ENCODE measurements at regions not wholly inside any gene's neighbourhood (a gene's known extent, or its start where the extent isn't known, plus 50 kb on each side); places are given as distances from the start of the nearest gene placed in this dataset.

- no peak for DNase-seq
Measured at GRCh38 chr14:94994245-94994644, 163.1 kb downstream of the DICER1 start.

GRCh38 chr14:94992046-94992445 is 165.3 kb downstream of the DICER1 start:
- no peak for DNase-seq

- DNase-seq = no peak
Measured at GRCh38 chr14:94989946-94990345, 167.4 kb downstream of the DICER1 start.

- DNase-seq = no peak
Measured at GRCh38 chr14:94989417-94989816, 167.9 kb downstream of the DICER1 start.

- no peak for DNase-seq
Measured at GRCh38 chr14:94987409-94987808, 169.9 kb downstream of the DICER1 start.

GRCh38 chr14:94979891-94980290 is 177.4 kb downstream of the DICER1 start:
- DNase-seq = no peak

- DNase-seq = no peak
Measured at GRCh38 chr14:94977016-94977415, 180.3 kb downstream of the DICER1 start.

GRCh38 chr14:94975366-94975765 is 182.0 kb downstream of the DICER1 start:
- DNase-seq = no peak

- DNase-seq = no peak
Measured at GRCh38 chr14:94974893-94975292, 182.4 kb downstream of the DICER1 start.

GRCh38 chr14:94974422-94974821 is 182.9 kb downstream of the DICER1 start:
- no peak for DNase-seq

- no peak for DNase-seq
Measured at GRCh38 chr14:94971750-94972149, 185.6 kb downstream of the DICER1 start.

GRCh38 chr14:94970941-94971730 is 186.2 kb downstream of the DICER1 start:
- no peak for DNase-seq

- no peak for DNase-seq
Measured at GRCh38 chr14:94969766-94970165, 187.6 kb downstream of the DICER1 start.

- no peak for DNase-seq
Measured at GRCh38 chr14:94966868-94967267, 190.5 kb downstream of the DICER1 start.

- DNase-seq = no peak
Measured at GRCh38 chr14:94966344-94966743, 191.0 kb downstream of the DICER1 start.

GRCh38 chr14:94965551-94966313 is 191.6 kb downstream of the DICER1 start:
- no peak for DNase-seq

- DNase-seq = no peak
Measured at GRCh38 chr14:94964931-94965330, 192.4 kb downstream of the DICER1 start.

GRCh38 chr14:94964181-94964580 is 193.1 kb downstream of the DICER1 start:
- DNase-seq = no peak

GRCh38 chr14:94963051-94963450 is 193.1 kb upstream of the GSC start:
- DNase-seq = no peak

GRCh38 chr14:94962166-94962575 is 192.3 kb upstream of the GSC start:
- no peak for DNase-seq

GRCh38 chr14:94961386-94962165 is 191.7 kb upstream of the GSC start:
- DNase-seq = no peak

GRCh38 chr14:94960285-94961001 is 190.5 kb upstream of the GSC start:
- no peak for DNase-seq

All from activated CD8-positive, alpha-beta memory T cell treated with anti-CD3 and anti-CD28 coated beads, Interleukin-2, amount 50 U/mL, for 48 hours (primary cell).